ENCODE measurements at regions not wholly inside any gene's neighbourhood (a gene's known extent, or its start where the extent isn't known, plus 50 kb on each side); places are given as distances from the start of the nearest gene placed in this dataset.
"Not testable (repeated sequence)": the region's sequence is repeated elsewhere in the genome, so short reads cannot be mapped to it uniquely, and the experiment has no call there.

- Histone ChIP-seq H3K4me1 (peaks cover 0 to 5% (median 0%) of the 10 kb centered on the region in 4 donors), H3K4me3 (no peak overlapping the region), H3K36me3 (no peaks in the 10 kb centered on the region), H3K9me3 (no peaks in the 10 kb centered on the region), H3K27ac (peak overlapping the region in 1 of 4 donors; percentile 6), H3K27me3 (no peaks in the 10 kb centered on the region)
- DNase-seq, result no peak
- TF ChIP-seq, protein P1, sequence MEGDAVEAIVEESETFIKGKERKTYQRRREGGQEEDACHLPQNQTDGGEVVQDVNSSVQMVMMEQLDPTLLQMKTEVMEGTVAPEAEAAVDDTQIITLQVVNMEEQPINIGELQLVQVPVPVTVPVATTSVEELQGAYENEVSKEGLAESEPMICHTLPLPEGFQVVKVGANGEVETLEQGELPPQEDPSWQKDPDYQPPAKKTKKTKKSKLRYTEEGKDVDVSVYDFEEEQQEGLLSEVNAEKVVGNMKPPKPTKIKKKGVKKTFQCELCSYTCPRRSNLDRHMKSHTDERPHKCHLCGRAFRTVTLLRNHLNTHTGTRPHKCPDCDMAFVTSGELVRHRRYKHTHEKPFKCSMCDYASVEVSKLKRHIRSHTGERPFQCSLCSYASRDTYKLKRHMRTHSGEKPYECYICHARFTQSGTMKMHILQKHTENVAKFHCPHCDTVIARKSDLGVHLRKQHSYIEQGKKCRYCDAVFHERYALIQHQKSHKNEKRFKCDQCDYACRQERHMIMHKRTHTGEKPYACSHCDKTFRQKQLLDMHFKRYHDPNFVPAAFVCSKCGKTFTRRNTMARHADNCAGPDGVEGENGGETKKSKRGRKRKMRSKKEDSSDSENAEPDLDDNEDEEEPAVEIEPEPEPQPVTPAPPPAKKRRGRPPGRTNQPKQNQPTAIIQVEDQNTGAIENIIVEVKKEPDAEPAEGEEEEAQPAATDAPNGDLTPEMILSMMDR (IDR thresholded peaks at IDR 0.05), result no peak
- TF ChIP-seq POLR2A (IDR thresholded peaks at IDR 0.05), result no peak
Measured at GRCh38 chr20:12113468-12114371, 196.0 kb downstream of the BTBD3 start.

- not testable (repeated sequence) for H3K4me3 ChIP-seq, H3K4me1 ChIP-seq, DNase-seq, H3K9me3 ChIP-seq, H3K27ac ChIP-seq, H3K36me3 ChIP-seq, H3K27me3 ChIP-seq
Measured at GRCh38 chr20:12129114-12129513, 211.4 kb downstream of the BTBD3 start.

GRCh38 chr20:12129532-12129931 is 211.8 kb downstream of the BTBD3 start:
- H3K27me3 ChIP-seq, H3K27ac ChIP-seq, DNase-seq, H3K4me1 ChIP-seq, H3K9me3 ChIP-seq, H3K4me3 ChIP-seq, H3K36me3 ChIP-seq: not testable (repeated sequence)

DNA sequence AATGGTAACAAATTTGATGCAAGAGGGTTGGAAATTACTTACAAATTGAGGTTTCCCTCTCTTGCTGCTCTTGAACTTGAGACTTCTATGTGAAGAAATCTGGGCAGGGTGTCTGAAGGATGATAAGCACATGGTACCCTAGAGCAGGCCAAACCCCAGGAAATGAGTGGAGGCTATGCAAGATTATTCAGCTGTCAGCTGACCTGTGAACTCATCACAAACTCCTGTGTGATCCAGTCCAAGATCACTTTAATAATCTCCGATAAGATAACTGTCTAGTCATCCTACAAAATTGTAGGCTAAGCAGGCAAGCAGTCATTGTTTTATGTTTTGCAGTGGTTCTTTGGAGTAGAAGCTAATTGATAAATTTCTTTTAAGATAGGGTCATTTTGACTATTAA is 213.1 kb downstream of the BTBD3 start:
- Histone ChIP-seq H3K4me3 (no peak overlapping the region), H3K9me3 (no peaks in the 10 kb centered on the region), H3K27ac (no peak overlapping the region), H3K4me1 (no peaks in the 10 kb centered on the region), H3K36me3 (no peaks in the 10 kb centered on the region), H3K27me3 (no peaks in the 10 kb centered on the region)
- TF ChIP-seq, protein P1 (IDR thresholded peaks at IDR 0.05), result no peak
- TF ChIP-seq POLR2A (IDR thresholded peaks at IDR 0.05), result no peak
- DNase-seq, result no peak

DNA sequence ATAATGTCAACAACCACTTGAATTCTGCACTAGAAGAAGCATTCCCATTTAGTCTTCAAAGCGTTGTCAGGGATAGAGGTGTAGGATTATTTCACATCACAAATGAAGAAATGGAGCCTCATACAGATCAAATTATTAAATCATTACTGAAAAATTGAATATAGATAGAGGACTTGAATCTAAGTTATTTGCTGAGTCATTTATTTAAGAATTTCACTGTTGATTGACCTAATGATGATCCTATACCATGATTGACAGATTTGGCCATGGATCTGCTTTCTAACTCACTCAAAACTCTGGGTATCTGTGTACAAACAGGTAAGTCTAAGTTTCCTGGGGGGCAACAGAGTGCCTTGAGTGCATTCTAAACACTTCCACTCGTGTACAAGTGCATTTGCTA is 215.9 kb downstream of the BTBD3 start:
- no peak overlapping the region for H3K27ac ChIP-seq
- H3K4me1 ChIP-seq, result no peaks in the 10 kb centered on the region
- H3K9me3 ChIP-seq, result no peaks in the 10 kb centered on the region
- H3K27me3 ChIP-seq, result no peaks in the 10 kb centered on the region
- no peak for TF ChIP-seq POLR2A (IDR thresholded peaks at IDR 0.05)
- TF ChIP-seq, protein P1 (IDR thresholded peaks at IDR 0.05), result no peak
- no peaks in the 10 kb centered on the region for H3K36me3 ChIP-seq
- no peak overlapping the region for H3K4me3 ChIP-seq
- no peak for DNase-seq

DNA sequence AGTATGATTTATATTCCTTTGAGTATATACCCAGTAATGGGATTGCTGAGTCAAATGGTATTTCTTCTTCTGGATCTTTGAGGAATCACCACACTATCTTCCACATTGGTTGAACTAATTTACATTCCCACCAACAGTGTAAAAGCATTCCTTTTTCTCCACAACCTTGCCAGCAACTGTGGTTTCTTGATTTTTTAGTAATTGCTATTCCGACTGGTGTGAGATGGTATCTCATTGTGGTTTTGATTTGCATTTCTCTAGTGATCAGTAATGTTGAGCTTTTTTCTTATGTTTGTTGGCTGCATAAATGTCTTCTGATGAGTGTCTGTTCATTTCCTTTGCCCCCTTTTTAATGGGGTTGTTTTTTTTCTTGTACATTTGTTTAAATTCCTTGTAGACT is 228.3 kb downstream of the BTBD3 start:
- H3K9me3 ChIP-seq, DNase-seq, H3K4me1 ChIP-seq, H3K27ac ChIP-seq, H3K36me3 ChIP-seq, H3K27me3 ChIP-seq, H3K4me3 ChIP-seq: not testable (repeated sequence)

DNA sequence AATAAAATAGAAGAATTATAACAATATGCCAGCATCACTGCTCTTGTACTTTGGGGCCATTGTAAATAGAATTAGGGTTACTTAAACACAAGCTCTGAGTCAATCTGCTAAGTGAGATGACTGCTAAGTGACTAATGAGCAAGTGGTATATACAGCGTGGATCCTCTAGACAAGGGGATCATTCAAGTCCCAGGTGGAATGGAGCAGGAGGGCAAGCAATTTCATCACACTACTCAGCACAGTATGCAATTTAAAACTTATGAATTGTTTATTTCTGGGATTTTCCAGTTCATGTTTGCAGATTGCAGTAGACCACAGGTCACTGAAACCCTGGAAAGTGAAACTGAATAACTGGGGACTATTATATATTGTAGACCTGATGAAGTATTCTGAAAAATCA is 235.3 kb downstream of the BTBD3 start:
- no peak for DNase-seq
- Histone ChIP-seq H3K27ac (no peak overlapping the region), H3K9me3 (no peaks in the 10 kb centered on the region), H3K4me1 (no peaks in the 10 kb centered on the region), H3K36me3 (no peaks in the 10 kb centered on the region), H3K27me3 (no peaks in the 10 kb centered on the region), H3K4me3 (no peak overlapping the region)
- TF ChIP-seq, protein P1 (IDR thresholded peaks at IDR 0.05), result no peak
- TF ChIP-seq POLR2A (IDR thresholded peaks at IDR 0.05), result no peak
